Left renal cortex interstitium (tissue), 4 donors: ENCODE measurements at regions not wholly inside any gene's neighbourhood (a gene's known extent, or its start where the extent isn't known, plus 50 kb on each side); places are given as distances from the start of the nearest gene placed in this dataset.
"Not testable (repeated sequence)": the region's sequence is repeated elsewhere in the genome, so short reads cannot be mapped to it uniquely, and the experiment has no call there.

ENCODE experiments used
- DNase-seq, 4 donors: peaks; one replicate each; pipeline ENCODE4 v3.0.0-alpha.2; 2013; ENCODE audit warnings: low read depth in 4 of 4, low spot score in 2 of 4, missing footprints in 1 of 4

DNA sequence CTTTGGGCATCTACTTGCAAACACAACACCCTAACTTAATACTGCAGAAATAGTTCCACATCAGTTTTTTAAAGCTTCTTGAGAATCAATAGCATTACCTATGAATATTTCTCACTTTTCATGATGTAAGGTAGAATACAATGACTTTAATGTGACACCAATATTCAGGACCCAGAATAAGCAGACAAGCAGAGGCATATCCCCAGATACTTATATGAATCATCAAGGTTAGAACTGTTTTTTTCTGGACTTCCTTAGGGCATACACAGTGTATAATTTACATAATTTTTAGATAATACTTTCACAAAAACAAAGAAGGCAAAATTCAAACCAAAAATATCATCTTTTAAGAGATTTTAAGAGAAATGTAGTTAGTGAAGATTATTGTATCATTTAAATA is 885.8 kb downstream of the FSCB start:
- DNase-seq = no peak

DNA sequence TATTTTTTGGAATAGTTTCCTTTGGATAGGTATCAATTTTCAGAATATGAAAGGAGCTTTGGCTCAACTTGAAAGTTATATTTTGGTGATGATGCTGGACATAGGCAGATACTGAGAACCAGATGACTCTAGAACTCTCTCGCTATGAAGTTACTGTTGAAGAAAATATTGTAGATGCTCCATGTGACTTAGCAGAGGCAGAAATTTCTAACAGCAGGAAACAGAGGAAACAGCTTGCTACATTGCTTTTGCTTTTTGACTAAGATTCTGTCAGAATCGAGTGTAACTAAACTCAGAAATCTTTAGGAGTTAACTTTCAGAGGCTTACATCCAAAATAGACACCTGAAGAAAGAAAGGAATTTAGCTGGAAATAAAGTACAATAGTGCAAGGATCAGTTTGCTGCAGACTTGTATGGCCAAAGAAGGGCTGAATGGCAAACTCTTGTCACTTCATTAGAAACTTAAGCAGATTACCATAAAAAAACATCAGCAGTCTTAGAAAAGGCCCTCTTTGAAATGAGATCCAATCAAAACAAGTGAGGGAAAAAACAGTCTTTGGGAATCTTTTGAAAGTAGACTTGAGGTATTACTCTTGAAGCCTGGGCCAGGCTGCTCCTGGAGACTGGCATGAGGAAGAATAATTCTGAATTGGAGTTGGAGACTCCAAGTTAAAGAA is 911.8 kb downstream of the FSCB start:
- DNase-seq = no peak

DNA sequence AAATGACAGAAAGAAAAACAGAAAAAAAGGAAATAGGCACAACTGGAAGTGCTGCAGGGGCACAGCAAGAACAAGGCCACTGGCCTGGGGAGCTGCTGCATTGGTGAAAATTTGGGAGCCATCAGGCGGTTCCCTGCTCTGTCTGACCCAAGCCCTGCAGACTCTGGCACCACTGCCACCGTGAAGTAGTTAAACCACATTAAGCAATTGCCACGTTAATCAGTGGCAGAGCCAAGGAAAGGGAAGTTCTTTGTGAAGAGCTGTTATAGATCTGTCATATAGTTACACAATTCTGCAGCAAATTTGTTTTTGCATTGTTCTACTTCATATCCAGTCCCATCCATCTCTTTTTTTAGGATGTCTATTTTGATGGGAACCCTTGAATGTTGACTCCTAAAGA is 915.3 kb downstream of the FSCB start:
- no peak for DNase-seq

DNA sequence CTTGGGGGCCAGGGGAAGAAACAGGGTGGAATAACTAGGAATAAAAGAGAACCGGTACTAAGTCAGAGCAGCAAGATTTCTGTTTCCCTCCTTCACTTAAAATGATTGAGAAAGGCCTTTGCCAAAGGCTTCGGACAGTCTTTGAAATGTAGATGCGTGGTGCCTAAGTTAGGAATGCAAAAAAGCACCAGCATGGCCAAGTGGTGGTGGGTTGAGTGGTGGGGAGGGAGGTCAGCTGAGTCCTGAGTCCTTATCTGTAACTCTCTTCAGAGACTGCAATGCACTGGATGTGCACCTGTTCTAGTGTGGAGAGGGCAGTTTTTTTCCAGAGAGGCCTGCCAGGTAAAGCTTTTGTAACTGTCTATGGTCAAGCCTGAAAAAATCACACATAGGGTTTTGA is 919.9 kb downstream of the FSCB start:
- no peak for DNase-seq

DNA sequence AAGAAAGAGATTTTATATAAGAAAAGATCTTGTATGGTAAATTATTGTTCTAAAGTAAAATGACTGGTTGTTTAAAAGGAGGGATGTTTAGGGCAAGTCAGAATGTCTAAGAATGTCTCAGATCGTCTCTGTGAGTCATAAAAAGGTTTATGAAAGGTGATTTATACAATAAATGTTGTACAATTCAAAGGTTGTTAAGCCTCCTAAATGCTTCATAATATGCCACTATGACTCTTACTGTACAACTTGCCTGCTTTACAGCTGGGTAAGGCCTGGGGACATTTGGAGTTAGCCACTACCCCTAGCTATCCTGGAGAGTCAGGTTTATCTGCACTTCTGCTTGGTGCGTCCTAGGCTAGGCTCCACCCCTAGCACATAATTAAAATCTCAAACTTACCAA is 927.4 kb downstream of the FSCB start:
- no peak for DNase-seq

DNA sequence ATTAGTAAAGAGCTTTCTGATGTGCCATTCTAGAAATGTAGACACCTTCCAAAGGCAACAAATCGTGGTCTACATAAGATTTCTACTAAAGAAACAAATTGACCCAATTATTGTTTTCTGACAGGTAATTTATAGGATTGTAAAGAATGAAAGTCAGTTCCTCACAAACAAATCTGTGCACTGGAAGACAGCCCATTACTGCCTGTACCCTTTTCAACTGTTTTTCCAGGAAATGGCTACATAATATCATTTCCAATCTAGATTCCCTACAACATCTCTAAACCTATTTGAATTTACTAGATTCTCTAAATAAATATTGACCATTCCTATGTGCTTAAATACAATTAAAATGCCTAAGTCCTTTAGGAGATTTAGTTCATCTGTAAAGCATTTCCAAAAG is 939.1 kb downstream of the FSCB start:
- no peak for DNase-seq

DNA sequence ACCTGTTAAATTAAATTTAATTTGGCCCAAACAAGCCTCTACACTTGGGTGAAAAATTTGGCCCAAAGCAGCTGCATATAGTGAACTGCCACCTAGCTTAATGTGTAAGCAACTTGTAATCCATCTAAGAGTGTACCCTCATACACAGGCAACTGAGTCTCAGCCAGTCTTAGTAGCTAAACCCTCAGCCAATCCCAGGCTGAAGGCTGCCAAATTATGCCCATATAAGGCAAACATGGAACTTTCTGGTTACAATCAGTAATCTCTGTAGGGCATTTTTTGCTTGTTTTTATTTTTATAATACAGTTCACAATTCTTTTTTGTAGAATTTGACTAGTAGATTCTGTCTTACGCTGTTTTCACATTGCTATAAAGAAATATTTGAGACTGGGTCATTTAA is 958.7 kb downstream of the FSCB start:
- no peak for DNase-seq

DNA sequence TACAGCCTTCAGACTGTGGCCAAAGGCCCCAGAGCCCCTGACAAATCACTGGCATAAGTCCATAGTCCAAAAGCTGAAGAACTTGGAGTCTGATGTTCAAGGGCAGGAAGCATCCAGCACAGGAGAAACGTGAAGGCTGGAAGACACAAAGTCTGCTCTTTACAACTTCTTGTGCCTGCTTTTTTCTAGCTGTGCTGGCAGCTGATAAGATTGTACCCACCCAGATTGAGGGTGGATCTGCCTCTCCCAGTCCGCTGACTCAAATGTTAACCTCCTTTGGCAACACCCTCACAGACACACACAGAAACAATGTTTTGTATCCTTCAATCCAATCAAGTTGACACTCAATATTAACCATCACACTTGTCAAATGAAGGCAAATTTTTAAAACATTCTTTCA is 959.5 kb downstream of the FSCB start:
- not testable (repeated sequence) for DNase-seq

DNA sequence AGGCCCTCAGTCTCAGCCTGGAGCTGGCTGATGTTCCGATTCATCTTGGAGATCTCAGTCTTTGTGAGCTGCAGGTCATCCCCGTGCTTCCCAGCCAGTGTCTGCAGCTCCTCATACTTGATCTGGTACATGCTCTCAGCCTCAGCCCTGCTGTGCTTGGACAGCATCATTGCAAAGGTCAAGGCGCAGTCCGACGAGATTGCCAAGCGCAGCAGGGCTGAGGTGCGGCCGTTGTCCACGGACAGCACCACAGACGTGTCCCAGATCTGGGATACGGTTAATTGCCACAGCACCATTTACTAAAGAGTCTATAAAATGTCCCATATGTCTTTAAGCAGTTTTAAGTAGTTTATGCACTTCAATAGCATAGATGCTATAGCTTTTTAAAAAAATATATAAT is 965.7 kb downstream of the FSCB start:
- no peak for DNase-seq

DNA sequence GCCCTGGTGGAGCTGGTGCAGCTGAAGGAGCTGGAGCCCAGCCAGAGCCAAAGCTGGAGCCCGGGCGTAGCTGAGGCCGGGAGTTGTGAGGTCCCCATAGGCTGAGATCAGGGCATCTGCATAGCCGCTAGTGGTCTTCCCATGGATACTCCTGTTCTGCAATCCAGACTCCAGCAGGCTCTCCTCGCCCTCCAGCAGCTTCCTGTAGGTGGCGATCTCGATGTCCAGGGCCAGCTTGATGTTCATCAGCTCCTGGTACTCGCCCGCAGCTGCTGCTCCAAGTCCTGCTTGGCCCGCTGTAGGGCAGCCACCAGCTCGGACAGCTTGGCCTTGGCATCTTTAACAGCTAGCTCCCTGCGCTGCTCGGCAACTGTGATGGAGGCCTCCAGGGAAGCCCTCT is 966.1 kb downstream of the FSCB start:
- DNase-seq = no peak

DNA sequence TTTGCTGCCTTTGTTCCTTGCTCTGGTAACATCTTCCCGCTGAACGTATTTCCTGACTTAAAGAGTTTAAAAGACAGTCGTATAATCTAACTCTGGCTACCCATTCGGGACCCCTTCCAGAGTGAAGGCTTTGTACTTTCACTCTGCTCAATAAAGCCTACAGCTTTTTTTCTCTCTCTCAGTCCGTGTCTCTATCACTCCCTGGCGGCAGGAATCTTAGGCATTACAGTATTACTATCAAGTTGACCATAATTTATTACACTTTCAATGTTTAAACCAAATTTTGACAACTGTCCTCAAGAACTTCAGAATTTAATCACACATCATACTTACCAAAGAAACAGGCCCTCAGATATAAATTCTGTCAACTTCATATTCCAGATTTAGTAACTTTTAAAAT is 967.9 kb downstream of the FSCB start:
- peak in 3 of 4 donors; percentile 25 to 56 (median 28) for DNase-seq

DNA sequence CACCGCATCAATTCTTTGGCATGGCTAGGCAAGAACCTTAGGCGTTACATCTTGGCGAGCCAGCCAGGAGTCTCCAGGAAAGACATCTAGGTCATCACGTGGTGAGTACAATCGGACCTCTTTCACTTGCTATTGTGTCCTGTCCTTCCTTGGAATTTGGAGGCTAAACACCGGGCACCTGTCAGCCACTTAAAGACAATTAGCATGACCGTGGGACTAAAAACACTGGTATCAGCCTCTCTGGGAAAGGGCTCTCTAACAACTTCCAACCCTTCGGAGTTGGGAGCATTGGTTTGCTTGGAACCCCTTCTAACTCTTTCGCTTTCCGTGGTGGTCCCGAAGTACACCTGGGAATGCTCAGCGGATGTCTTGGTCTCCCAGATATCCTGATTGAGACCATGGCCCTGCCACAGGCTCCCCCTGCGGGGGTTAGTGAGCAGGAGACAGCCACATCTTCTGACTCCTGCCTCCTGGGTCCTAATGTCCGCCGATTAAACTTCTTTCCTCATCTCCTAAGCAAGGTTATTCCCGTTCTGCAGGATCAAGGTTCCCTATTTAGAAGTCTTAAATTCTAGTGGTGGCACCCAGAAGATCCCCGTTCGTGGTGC is 971.7 kb downstream of the FSCB start:
- DNase-seq = no peak

DNA sequence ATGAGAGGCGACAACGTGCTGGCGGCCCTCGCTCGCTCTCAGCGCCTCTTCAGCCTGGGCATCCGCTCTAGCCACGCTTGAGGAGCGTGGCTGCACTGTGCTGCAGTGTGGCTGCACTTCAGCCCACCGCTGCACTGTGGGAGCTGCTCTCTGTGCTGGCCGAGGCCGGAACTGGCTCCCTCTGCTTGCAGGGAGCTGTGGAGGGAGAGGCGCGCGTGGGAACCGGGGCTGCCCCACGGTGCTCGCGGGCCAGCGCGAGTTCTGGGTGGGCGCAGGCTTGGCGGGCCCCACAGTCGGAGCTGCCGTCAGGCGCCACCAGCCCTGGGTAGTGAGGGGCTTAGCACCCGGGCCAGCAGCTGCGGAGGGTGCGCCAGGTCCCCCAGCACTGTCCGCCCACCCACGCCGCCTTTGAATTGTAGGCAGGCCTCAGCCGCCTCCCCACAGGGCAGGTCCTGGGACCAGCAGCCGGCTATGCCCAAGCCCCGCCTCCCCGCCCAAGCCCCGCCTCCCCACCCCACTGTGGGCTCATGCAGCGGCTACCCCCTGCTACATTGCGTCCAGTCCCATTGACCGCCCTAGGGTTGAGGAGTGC is 974.2 kb downstream of the FSCB start:
- DNase-seq = no peak

DNA sequence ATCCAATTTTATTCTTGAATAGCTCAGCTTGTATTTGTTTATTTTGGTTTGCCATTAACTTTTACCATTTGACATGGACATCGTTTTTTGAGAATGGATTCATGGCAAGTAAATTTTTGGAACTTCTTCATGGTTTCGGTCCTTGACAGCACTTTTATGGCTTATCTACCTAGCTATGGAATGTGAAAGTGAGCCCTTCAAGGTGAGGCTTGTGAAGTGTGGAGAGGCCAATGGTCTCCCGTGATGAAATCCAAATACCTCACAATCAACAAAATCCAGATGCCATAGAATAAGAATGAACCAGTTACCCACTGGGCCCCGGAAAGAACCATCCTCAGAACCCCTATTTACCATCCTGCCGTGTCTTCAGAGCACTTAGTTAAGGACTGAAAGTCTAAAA is 978.8 kb downstream of the FSCB start:
- no peak for DNase-seq

DNA sequence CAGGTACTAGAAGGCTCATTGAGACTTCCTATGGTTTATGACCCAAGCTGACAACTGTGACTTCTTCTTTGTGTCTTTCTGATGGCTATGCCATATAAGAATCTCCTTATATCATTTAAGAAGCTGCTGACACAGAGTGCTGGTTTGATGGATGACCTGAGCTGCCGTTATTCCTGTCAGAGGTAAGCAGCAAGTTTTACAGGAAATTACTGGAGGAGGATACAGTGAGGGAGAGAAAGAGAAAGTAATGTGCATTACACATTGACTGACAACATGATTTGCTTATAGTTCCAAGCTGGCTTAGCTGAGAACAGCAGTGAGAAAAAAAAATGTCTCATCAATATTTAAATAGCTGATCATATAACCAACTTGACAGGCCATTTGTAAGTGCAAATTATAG is 981.4 kb downstream of the FSCB start:
- DNase-seq = no peak

DNA sequence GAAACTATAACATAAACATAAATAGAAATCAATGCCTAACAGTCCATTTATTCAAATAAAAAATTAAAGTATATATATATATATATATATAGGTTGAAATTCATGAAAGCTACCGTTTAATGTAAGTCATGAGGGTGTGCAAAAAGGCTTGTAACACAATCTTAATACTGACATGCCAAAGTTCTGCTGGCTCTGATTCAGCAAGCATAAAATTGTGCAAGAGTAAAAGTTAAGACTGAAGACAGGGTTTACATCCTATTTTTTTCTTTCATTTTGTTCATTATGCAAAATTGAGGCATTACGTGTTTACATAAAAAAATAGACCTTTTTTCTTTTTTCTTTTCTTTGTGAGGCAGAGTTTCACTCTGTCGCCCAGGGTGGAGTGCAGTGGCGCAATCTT is 984.2 kb downstream of the FSCB start:
- DNase-seq = no peak

DNA sequence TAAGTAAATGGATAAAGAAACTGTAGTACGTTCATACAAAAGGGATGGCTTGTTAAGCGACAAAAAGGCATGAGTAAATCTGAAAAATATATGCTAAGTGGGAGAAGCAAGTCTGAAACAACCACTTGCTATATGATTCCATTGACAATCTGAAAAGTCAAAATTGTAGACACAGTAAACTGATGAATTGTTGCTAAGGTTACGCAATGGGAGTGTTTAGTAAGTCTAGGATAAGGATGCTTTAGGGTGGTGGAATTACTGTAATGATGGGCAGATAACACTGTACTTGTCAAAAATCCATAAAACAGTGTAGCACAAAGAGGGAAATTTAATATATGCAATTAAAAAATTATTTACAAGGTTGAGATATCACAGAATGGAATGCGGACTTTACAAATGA is 984.9 kb downstream of the FSCB start:
- no peak for DNase-seq

DNA sequence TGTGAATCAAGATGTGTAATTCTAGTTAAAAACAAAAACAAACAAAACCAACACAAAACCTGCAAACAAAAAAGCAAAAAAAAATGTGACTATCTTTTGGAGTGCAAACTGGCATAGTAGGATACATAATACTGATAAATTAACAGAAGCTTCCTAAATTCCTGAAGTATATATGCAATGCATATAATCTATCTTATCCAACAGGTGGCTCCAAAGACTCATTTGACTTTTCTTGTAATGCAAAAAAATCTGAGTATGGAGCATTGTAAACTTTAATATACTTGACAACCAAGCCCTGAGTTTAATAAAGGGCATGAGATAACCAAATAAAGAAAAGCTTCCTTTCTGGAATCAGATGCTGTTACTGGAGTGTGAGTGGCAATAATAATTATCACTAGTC is 1003.6 kb downstream of the FSCB start:
- DNase-seq = peak in 1 of 4 donors; percentile 8

DNA sequence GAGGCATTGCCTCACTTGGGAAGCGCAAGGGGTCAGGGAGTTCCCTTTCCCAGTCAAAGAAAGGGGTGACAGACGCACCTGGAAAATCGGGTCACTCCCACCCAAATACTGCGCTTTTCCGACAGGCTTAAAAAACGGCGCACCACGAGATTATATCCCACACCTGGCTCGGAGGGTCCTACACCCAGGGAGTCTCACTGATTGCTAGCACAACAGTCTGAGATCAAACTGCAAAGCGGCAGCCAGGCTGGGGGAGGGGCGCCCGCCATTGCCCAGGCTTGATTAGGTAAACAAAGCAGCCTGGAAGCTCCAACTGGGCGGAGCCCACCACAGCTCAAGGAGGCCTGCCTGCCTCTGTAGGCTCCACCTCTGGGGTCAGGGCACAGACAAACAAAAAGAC is 1014.7 kb downstream of the FSCB start:
- not testable (repeated sequence) for DNase-seq

DNA sequence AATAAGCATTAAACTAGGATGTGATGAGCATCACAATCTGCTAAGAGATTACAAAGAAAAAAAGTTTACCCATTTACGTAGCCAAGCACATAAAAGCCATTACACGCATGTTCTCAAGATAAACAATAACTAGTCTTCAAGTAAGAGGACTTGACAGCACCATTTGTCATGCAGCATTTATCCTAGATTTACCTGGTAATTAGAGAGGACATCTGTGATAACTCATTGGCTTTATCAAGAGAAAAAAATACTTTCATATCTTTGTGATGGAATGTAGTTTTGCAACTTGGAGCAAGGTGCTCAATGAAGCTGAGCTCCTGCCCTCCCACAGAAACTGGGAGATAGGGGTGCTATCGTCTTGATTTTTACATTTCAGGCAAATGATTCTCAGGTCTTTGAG is 1023.7 kb downstream of the FSCB start:
- no peak for DNase-seq

DNA sequence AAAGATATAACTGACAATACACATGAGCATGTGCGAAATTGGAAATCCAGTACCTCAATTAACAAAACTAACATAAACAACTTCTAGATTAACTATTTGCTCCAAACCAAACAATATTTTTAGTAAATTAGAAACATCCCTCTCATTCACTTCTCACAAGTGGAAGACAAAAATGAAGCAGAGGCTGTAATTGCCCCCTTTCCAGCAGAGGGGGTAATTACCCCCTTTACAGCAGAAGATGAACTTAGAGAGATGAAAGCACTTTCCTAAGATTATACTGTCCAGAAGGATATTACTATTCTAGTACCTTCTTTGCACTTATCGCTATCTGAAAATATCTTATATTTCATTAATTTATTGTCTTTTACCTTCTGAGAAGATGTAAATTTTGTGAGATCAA is 1025.2 kb downstream of the FSCB start:
- no peak for DNase-seq

DNA sequence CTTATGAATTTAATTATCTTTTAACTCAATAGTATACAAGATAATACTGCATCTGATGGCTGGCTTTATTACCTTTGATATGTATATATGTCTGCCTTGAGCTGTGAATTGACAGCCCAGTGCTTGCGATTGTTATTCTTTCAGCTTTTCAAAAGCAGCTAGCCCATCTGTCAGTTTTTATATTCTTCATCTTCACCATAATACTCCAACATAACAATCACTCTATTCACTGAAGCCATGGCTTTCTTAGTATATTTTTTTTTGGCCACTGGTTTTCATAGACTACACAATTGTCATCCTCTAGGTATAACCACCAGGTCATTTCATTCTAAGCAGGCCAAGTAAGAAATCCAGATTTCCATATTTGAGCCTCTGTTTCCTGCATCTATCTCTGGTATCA is 1026.1 kb downstream of the FSCB start:
- no peak for DNase-seq
